Type B pancreatic cell (in vitro differentiated cells): ENCODE measurements at regions not wholly inside any gene's neighbourhood (a gene's known extent, or its start where the extent isn't known, plus 50 kb on each side); places are given as distances from the start of the nearest gene placed in this dataset.

Source experiments
- DNase-seq: peaks from one replicate; pipeline ENCODE4 v3.0.0; 2021; ENCODE audit warnings: mixed read lengths; ENCODE audit not compliant: unreplicated experiment; ENCODE audit errors: extremely low spot score
- H3K27ac Mint-ChIP-seq: 2 replicates; pipeline ENCODE4 v1.8.0; 2021; ENCODE audit warnings: mild to moderate bottlenecking, mixed read lengths
- H3K27me3 Mint-ChIP-seq: 2 replicates; pipeline ENCODE4 v1.8.0; 2021; ENCODE audit warnings: mixed read lengths
- H3K36me3 Mint-ChIP-seq: 2 replicates; pipeline ENCODE4 v1.8.0; 2021; ENCODE audit warnings: mixed read lengths
- H3K4me1 Mint-ChIP-seq: one replicate; pipeline ENCODE4 v1.8.0; 2021; ENCODE audit warnings: mixed read lengths; ENCODE audit not compliant: unreplicated experiment
- H3K4me3 Mint-ChIP-seq: 2 replicates; pipeline ENCODE4 v1.8.0; 2021; ENCODE audit warnings: mild to moderate bottlenecking, mixed read lengths
- H3K9me3 Mint-ChIP-seq: 2 replicates; pipeline ENCODE4 v1.8.0; 2021; ENCODE audit warnings: mixed read lengths
- TF ChIP-seq, protein P1 (sequence below): fragments of 200-600 bp; sonication (generic); conservative IDR thresholded peaks from 2 replicates; pipeline ENCODE4 v1.5.0; 2021; ENCODE audit warnings: antibody characterized with exemption, mild to moderate bottlenecking

DNA sequence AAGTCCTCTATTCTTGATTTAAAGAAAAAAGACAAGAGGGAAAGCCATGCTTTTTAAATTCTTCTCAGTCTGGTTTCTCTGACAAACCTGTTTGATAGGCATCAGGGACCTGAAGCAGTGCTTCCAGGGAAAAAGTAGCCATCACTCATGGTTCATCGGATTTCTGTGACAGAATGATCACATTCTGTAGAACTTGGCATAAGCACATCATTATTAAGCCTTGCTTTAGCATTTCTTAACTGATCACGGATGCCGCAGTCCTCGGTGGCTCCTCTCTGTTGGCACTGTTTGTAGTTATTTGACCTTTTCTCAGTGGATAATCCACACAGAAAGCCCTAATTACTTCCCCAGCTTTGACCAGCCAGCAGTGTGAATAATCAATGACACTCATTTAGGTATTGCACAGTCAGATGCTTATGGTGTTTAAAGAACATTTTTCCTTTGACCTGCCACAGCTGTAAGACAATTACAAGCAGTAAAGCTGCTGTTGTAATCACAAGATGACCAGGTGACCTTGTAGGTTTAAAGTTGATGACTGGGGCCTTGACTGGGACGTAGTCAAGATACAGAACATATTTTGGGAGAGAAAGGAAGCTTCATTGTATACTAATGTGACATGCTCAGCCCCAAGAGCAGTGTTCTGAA lies 64.4 kb upstream of the SKAP2 start:
- Mint-ChIP-seq H3K9me3 (no peaks in the 10 kb centered on the region), H3K4me1 (peaks cover 37% of the 10 kb centered on the region), H3K27ac (peak overlapping the region; percentile 62), H3K27me3 (no peaks in the 10 kb centered on the region), H3K36me3 (no peaks in the 10 kb centered on the region), H3K4me3 (peak overlapping the region; percentile 1)
- TF ChIP-seq, protein P1, sequence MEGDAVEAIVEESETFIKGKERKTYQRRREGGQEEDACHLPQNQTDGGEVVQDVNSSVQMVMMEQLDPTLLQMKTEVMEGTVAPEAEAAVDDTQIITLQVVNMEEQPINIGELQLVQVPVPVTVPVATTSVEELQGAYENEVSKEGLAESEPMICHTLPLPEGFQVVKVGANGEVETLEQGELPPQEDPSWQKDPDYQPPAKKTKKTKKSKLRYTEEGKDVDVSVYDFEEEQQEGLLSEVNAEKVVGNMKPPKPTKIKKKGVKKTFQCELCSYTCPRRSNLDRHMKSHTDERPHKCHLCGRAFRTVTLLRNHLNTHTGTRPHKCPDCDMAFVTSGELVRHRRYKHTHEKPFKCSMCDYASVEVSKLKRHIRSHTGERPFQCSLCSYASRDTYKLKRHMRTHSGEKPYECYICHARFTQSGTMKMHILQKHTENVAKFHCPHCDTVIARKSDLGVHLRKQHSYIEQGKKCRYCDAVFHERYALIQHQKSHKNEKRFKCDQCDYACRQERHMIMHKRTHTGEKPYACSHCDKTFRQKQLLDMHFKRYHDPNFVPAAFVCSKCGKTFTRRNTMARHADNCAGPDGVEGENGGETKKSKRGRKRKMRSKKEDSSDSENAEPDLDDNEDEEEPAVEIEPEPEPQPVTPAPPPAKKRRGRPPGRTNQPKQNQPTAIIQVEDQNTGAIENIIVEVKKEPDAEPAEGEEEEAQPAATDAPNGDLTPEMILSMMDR: no peak
- no peak for DNase-seq

DNA sequence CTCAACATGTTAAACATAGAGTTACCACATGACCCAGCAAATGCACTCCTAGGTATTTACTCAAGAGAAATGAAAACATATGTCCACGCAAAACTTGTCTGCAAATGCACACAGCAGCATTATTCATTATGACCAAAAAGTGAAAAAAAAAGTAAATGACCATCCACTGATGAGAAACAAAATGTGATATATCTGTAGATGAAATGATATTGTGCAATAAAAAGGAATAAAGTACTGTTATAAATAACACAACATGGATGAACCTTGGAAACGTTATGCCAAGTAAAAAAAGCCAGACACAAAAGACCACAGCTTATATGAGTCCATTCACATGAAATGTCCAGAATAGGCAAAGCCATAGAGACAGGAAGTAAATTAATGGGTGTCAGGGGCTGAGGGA lies 61.4 kb upstream of the SKAP2 start:
- H3K4me3 Mint-ChIP-seq: no peak overlapping the region
- H3K27ac Mint-ChIP-seq: no peak overlapping the region
- H3K36me3 Mint-ChIP-seq: no peaks in the 10 kb centered on the region
- no peaks in the 10 kb centered on the region for H3K9me3 Mint-ChIP-seq
- no peaks in the 10 kb centered on the region for H3K27me3 Mint-ChIP-seq
- peaks cover 36% of the 10 kb centered on the region for H3K4me1 Mint-ChIP-seq
- no peak for DNase-seq
- TF ChIP-seq, protein P1: no peak

DNA sequence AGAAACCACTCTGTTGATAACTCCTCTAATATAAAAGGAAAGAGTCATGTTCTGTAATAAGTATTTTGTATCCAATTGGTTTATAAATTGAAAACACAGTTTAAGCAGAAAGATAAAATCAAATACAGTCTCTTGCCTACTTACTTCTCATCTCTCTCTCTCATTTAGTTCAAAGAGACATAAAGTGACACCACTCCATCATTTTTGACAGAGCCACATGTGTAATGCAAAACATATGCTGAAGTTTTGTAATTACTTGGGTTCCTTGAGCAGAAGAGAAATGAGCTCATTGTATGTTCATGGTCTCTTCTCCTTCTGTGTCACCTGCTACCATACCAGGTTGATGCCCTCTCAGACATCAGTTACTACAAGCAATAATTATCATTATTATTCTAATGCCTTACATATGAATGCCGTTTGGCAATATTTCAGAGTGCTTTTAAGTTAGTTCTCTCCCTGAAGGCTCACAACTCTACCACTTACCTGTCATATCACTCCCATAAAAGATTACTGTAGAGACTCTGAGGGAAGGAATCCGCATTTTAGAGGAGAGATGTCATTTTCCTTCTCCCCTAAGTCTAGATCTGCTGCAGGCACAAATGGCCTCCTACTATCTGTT lies 59.9 kb upstream of the SKAP2 start:
- no peaks in the 10 kb centered on the region for H3K27me3 Mint-ChIP-seq
- no peaks in the 10 kb centered on the region for H3K9me3 Mint-ChIP-seq
- no peaks in the 10 kb centered on the region for H3K36me3 Mint-ChIP-seq
- H3K4me1 Mint-ChIP-seq: peaks cover 29% of the 10 kb centered on the region
- H3K4me3 Mint-ChIP-seq: peak overlapping the region; percentile 37
- DNase-seq: no peak
- peak overlapping the region; percentile 72 for H3K27ac Mint-ChIP-seq
- TF ChIP-seq, protein P1: no peak

DNA sequence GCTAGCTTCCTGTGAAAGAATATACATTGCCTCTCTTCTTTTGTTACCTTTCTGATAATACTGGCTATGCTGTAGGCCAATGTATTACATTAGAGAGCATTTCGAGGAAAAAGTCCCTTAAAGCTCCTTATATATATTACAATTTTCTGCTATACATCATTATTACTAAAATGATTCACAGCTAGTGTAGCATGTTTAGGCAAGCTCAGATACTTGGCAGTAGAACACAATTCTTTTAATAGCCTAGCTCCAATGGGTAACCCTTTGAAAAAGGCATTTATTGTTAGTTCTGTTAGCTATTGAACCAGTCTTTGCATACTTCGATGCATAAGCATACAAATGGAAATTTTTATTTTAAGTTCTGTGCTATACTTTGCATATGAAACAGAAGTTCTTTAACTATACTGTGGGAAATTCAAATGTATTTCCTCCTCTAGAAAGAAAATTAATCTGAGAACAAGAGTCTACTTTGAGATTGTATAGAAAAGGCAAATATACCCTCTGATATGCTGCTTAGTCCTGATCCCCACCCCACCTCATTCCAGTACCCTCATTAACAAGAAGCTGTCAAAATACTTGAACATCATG lies 55.6 kb upstream of the SKAP2 start:
- Mint-ChIP-seq H3K9me3 (no peaks in the 10 kb centered on the region), H3K27me3 (no peaks in the 10 kb centered on the region), H3K36me3 (no peaks in the 10 kb centered on the region), H3K27ac (peak overlapping the region; percentile 32), H3K4me1 (peaks cover 16% of the 10 kb centered on the region), H3K4me3 (peak overlapping the region; percentile 40)
- TF ChIP-seq, protein P1: no peak
- DNase-seq: no peak

DNA sequence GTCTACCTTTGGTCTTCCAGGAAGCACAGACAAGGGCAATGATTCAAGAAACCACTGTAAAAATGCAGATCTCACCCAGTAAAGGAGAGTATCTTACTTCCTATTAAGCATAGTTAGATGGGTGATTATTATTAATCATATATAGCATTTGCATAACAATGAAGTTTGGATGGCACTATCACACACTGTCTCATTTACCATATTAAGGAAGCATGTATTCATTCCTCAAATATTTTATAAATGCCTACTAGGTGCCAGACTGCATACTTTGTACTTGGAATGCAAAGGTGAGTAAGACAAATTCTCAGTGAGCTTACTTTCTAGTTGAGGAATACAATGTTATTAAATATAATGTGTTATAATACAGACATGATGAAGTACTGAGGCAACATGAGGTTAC lies 53.9 kb upstream of the SKAP2 start:
- Mint-ChIP-seq H3K36me3 (no peaks in the 10 kb centered on the region), H3K9me3 (no peaks in the 10 kb centered on the region), H3K27ac (no peak overlapping the region), H3K4me1 (peaks cover 3% of the 10 kb centered on the region), H3K27me3 (no peaks in the 10 kb centered on the region), H3K4me3 (no peak overlapping the region)
- DNase-seq: no peak
- TF ChIP-seq, protein P1: no peak
